ENCODE measurements at regions not wholly inside any gene's neighbourhood (a gene's known extent, or its start where the extent isn't known, plus 50 kb on each side); places are given as distances from the start of the nearest gene placed in this dataset.

- DNase-seq (ENCODE audit: low spot score), result no peak
Measured at GRCh38 chr2:104321116-104321795, 532.7 kb upstream of the POU3F3 start.

DNA sequence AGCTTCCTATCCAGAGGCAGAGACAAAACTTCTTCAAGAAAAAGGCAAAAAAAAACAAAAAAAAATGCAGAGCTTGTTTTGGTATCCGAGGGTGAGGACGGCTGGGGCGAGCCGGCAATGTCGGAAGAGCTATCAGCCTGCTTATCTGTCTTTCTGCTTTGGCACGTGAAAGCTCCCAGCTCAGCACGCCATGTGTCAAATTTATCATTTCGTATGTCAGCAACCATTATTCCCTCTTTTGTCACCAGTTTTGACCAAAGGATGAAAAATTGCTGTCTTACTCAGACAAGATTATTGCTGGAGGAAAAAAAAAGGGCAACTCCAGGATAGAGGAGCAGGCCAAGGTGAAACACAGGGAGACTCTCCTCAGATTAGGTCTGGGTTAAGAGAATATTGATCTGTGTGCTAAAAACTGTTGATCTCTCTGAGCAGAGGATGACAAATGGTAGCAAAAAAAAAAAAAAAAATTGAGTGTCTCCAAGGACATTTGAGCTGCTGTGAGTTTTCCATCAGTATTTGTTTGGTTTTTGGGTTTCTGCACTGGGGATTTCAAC is 532.0 kb upstream of the POU3F3 start:
- no peak for DNase-seq (ENCODE audit: low spot score)

DNA sequence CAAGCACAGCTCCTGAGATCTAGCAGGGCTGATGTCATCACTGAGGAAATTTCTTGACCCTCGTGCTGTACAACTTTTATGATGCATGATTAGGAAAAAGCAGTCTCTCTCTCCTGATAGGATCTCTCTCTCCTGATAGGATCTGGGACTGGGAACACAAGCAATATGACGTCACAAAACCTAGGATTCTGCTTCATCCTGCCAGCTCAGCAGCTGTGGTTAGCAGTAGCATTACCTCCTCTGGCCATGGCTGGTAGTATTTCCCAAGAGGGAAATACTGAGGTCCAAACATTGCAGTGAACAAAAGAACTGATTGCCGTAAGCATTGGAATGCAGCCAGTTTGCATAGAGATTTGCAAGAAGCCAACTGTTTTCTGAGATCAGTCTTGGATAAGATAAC is 521.2 kb upstream of the POU3F3 start:
- no peak for DNase-seq (ENCODE audit: low spot score)

- no peak for DNase-seq (ENCODE audit: low spot score)
Measured at GRCh38 chr2:104337869-104338268, 516.0 kb upstream of the POU3F3 start.

- DNase-seq (ENCODE audit: low spot score), result no peak
Measured at GRCh38 chr2:104340162-104340561, 513.8 kb upstream of the POU3F3 start.

- no peak for DNase-seq (ENCODE audit: low spot score)
Measured at GRCh38 chr2:104340879-104341828, 512.8 kb upstream of the POU3F3 start.

DNA sequence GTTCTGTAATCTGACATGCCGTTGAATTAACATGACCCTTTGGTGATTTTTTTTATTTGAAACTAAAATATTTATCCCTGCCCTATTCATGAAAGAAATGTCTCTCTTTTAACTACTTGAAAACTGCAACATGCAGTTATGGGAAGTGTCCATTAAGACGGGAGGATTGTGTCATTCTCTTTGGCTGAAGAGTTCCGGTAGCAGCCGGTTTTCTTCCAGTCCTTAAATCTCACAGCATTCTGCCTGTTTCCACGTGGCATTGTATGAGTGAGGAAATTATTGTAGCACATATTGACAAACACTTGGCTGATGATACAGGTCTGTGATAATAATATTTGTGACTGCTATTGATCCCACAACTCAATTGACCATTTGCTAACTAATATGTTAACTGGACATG is 509.6 kb upstream of the POU3F3 start:
- no peak for DNase-seq (ENCODE audit: low spot score)

DNA sequence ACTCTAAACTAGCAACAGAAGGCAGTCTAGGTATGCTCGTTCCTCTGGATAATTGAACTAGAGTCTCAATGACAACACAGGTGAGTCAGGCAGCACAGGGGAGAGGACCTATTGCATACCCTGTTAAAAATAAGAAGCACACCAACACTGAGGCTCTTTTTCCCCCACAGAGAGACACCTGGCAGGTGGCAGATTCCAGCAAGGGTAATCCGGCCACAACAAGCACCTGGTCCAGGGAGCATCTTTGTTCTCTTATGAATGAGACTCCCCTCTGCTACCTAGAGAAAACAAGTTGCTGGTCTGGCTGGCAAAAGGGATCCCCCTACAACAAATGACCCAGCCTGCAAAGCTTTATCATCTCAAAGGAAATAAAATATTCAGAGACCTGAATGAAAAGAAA is 508.9 kb upstream of the POU3F3 start:
- DNase-seq (ENCODE audit: low spot score), result no peak

- no peak for DNase-seq (ENCODE audit: low spot score)
Measured at GRCh38 chr2:104358122-104358521, 495.8 kb upstream of the POU3F3 start.

GRCh38 chr2:104361414-104361813 is 492.5 kb upstream of the POU3F3 start:
- DNase-seq (ENCODE audit: low spot score), result no peak

- DNase-seq (ENCODE audit: low spot score), result no peak
Measured at GRCh38 chr2:104368089-104368488, 485.8 kb upstream of the POU3F3 start.

DNA sequence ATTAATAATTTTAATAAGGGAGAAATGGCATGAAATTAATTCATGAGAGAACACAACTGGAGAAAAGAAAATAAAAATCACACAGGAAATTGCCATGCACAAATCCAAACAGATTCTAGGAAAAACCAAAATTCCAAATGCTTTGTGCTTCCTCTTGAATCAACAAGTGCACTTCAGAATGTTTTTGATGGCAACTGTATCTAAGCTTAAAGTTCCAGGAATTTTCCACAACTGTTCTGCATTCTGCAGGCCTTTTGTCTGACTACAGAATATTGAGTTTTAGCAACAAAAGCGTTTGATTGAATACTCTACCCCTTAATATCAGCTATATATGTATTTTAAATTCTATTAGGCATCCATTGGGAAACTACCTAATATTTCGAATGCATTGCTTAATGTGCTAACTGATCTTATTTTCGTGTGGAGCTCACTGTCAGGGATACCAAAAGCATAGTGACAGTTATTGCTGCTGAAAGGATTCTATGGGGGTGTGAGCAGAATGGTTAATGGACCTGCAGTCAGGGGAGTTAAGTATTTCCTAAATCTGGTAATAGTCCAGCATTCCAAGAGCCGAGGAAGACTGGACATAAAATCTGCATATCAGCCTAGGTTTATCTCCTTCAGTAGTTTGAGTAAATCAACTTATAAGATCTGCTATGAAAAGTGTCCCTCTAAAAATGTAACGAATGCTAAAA is 482.7 kb upstream of the POU3F3 start:
- DNase-seq (ENCODE audit: low spot score), result no peak

GRCh38 chr2:104375206-104375605 is 478.7 kb upstream of the POU3F3 start:
- no peak for DNase-seq (ENCODE audit: low spot score)

DNA sequence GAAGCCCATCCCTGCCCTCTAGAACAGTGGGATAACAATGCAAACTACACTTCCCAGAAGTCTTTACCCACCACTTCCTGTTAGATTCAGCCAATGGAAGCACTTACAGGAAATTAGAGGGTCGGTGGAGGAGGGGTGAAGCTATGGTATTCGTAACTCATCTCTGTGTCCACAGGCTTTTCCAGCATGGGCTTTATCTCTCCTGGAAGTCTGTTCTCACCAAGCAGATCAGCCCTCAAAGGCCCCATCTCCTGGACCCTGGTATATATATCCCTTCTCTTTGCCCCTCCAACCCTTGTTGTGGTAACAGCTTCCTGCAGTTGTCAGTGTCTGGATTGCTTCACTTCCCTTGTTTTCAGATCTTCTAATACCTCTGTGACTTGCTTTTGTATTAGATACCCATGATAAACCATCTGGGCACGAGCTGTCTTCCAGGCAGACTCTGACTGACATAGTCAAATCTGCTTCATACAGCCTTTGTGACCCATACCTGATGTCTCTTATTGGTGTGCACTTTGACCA is 475.0 kb upstream of the POU3F3 start:
- peak; percentile 21 for DNase-seq (ENCODE audit: low spot score)

DNA sequence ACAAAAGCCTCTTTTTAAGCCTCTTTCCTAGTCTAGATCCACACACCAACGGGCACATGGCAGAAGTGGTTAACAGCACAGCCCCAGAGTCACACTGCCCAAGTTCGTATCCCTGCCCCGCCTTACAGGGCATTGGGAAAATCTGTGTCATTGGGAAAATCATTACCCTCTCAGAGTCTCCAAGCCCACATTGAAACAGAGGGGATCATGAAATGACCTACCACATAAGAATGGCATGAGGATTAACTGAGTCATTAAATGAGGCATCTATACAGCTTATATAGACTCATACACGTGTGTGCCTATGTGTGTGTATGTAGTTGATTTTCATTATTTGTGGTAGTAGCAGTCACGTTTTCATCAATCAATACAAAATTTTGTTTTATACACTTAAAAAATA is 469.0 kb upstream of the POU3F3 start:
- DNase-seq (ENCODE audit: low spot score), result no peak

- DNase-seq (ENCODE audit: low spot score), result no peak
Measured at GRCh38 chr2:104385743-104386142, 468.2 kb upstream of the POU3F3 start.

DNA sequence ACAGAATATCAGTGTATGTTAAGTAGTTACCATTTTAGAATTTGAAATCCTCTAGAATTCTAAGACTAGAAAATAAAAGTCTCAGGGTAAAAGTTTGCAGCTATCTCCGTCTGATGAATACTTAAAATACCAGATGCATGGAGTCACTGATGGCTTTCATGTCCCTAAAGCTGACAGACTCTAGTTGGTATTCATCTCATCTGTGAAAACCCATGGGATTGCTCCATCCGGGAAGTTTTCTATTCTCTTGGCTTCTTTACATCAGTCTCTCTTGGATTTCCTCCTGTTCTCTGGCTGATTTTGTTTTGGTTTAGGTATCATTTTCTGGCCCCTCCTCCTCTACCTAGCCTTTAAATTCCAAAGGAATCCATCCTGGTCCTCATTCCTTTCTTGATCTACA is 465.6 kb upstream of the POU3F3 start:
- no peak for DNase-seq (ENCODE audit: low spot score)

- DNase-seq (ENCODE audit: low spot score), result no peak
Measured at GRCh38 chr2:104402825-104403224, 451.1 kb upstream of the POU3F3 start.

GRCh38 chr2:104404526-104404925 is 449.4 kb upstream of the POU3F3 start:
- no peak for DNase-seq (ENCODE audit: low spot score)

GRCh38 chr2:104405623-104406022 is 448.3 kb upstream of the POU3F3 start:
- no peak for DNase-seq (ENCODE audit: low spot score)

DNA sequence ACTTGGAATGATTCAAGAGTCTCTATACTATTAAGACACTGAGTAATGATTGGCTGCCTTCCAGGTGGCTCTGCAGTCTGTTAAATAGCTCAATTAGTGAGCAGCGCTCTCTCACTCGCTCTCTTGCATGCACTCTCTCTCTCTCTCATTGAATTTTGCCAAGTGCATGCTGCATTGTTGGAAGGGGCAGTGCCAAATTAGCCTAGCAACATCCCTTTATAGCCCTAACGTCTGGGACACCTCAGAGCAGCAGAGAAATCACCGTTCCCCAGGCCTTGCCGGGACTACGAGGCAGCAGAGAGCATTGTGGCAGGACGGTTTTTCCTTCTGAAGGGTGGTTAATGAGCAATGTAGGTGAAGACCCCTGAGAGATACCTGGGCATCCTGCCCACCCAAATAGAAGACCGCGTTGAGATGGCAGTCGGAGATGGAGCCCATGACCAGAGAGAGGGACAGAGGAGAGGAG is 447.6 kb upstream of the POU3F3 start:
- DNase-seq (ENCODE audit: low spot score), result no peak

- no peak for DNase-seq (ENCODE audit: low spot score)
Measured at GRCh38 chr2:104407641-104408040, 446.3 kb upstream of the POU3F3 start.
